Neural crest cell (in vitro differentiated cells): ENCODE measurements at regions not wholly inside any gene's neighbourhood (a gene's known extent, or its start where the extent isn't known, plus 50 kb on each side); places are given as distances from the start of the nearest gene placed in this dataset.

Source experiments
- DNase-seq: peaks from one replicate; pipeline ENCODE4 v3.0.0; 2021; ENCODE audit warnings: low read depth, mixed read lengths, low spot score
- H3K27ac Mint-ChIP-seq: one replicate; pipeline ENCODE4 v1.8.0; 2021; ENCODE audit warnings: mild to moderate bottlenecking, mixed read lengths; ENCODE audit not compliant: unreplicated experiment
- H3K27me3 Mint-ChIP-seq: 2 replicates; pipeline ENCODE4 v1.8.0; 2021; ENCODE audit warnings: low read depth, mild to moderate bottlenecking, mixed read lengths
- H3K36me3 Mint-ChIP-seq: 2 replicates; pipeline ENCODE4 v1.8.0; 2021; ENCODE audit warnings: low read depth, mild to moderate bottlenecking, mixed read lengths
- H3K4me1 Mint-ChIP-seq: 2 replicates; pipeline ENCODE4 v1.8.0; 2021; ENCODE audit warnings: mixed read lengths
- H3K4me3 Mint-ChIP-seq: one replicate; pipeline ENCODE4 v1.8.0; 2021; ENCODE audit warnings: mild to moderate bottlenecking, mixed read lengths
- H3K9me3 Mint-ChIP-seq: 2 replicates; pipeline ENCODE4 v1.8.0; 2021; ENCODE audit warnings: mixed read lengths
- CTCF ChIP-seq: fragments of 200-600 bp; sonication (generic); conservative IDR thresholded peaks from 2 replicates; pipeline ENCODE4 v1.5.0; 2021; ENCODE audit warnings: antibody characterized with exemption, mild to moderate bottlenecking

- peaks cover 5% of the 10 kb centered on the region for H3K27me3 Mint-ChIP-seq
- no peak overlapping the region for H3K27ac Mint-ChIP-seq
- no peaks in the 10 kb centered on the region for H3K36me3 Mint-ChIP-seq
- no peak for DNase-seq
- no peaks in the 10 kb centered on the region for H3K9me3 Mint-ChIP-seq
- H3K4me1 Mint-ChIP-seq = peaks cover 22% of the 10 kb centered on the region
- no peak for TF ChIP-seq CTCF
- H3K4me3 Mint-ChIP-seq = no peak overlapping the region
Measured at GRCh38 chr4:81528200-81528599, 56.5 kb upstream of the RASGEF1B start.

DNA sequence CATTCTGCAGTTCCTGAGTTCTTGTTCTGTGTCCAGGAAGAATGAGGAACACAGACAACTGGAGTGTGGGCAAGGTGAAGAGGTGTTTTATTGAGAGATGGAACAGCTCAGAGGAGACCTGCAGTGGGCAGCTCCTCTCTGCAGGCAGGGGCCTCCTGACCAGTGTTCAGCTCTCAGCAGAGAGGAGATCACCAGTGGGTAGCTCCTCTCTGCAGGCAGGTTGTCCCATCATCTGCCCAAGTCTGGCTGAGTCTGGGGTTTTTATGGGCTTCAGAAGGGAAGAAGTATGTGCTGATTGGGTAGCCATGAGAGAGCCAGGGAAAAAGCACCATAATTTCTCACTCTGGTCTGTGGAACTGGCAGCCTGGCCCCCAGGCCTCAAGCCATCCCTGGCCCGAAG, 56.0 kb upstream of the RASGEF1B start:
- H3K36me3 Mint-ChIP-seq = no peaks in the 10 kb centered on the region
- H3K9me3 Mint-ChIP-seq = no peaks in the 10 kb centered on the region
- peaks cover 5% of the 10 kb centered on the region for H3K27me3 Mint-ChIP-seq
- no peak for DNase-seq
- H3K4me1 Mint-ChIP-seq = peaks cover 25% of the 10 kb centered on the region
- H3K4me3 Mint-ChIP-seq = no peak overlapping the region
- no peak overlapping the region for H3K27ac Mint-ChIP-seq
- TF ChIP-seq CTCF = no peak

- H3K4me1 Mint-ChIP-seq = peaks cover 27% of the 10 kb centered on the region
- DNase-seq = no peak
- H3K27ac Mint-ChIP-seq = no peak overlapping the region
- H3K9me3 Mint-ChIP-seq = no peaks in the 10 kb centered on the region
- TF ChIP-seq CTCF = no peak
- no peaks in the 10 kb centered on the region for H3K36me3 Mint-ChIP-seq
- H3K4me3 Mint-ChIP-seq = no peak overlapping the region
- H3K27me3 Mint-ChIP-seq = peaks cover 5% of the 10 kb centered on the region
Measured at GRCh38 chr4:81527115-81527514, 55.4 kb upstream of the RASGEF1B start.

- no peak overlapping the region for H3K4me3 Mint-ChIP-seq
- no peaks in the 10 kb centered on the region for H3K36me3 Mint-ChIP-seq
- peaks cover 27% of the 10 kb centered on the region for H3K4me1 Mint-ChIP-seq
- H3K27me3 Mint-ChIP-seq = peaks cover 5% of the 10 kb centered on the region
- TF ChIP-seq CTCF = no peak
- H3K9me3 Mint-ChIP-seq = no peaks in the 10 kb centered on the region
- DNase-seq = no peak
- no peak overlapping the region for H3K27ac Mint-ChIP-seq
Measured at GRCh38 chr4:81526706-81527105, 55.0 kb upstream of the RASGEF1B start.

DNA sequence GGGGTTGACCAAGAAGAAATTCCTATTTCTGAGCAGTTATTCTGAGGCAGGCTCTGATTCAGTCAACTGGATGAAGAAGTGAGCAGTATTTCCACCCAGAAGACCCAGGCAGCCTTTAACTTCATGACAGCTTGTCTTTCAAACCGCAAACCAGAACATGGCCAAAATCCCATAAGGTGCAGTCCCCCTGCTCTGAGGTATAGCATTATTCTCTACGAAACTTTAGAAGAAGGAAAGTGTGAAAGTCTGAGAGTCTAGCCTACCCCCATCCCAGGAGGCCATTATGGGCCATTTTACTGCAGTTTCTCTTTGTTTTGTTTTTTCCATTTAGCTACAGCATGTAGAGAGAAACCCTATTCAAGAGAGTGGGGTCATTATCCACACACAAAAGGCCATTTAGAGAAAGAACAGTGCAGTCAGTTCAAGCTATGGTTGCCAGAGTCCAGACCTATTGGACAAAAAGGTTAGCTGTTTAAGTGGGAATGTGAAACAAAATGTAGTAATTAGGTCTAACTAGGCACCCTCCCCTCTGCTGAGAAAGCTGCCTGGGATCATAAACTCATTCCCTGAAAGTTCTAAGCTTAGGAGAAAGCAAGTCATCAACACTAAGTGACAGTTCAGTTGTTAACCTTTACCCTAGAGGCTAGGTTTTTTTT, 52.1 kb upstream of the RASGEF1B start:
- no peak for TF ChIP-seq CTCF
- H3K36me3 Mint-ChIP-seq = no peaks in the 10 kb centered on the region
- peak overlapping the region; percentile 21 for H3K27ac Mint-ChIP-seq
- peaks cover 2% of the 10 kb centered on the region for H3K27me3 Mint-ChIP-seq
- H3K4me1 Mint-ChIP-seq = peaks cover 29% of the 10 kb centered on the region
- H3K4me3 Mint-ChIP-seq = no peak overlapping the region
- no peaks in the 10 kb centered on the region for H3K9me3 Mint-ChIP-seq
- no peak for DNase-seq
